ENCODE measurements at regions not wholly inside any gene's neighbourhood (a gene's known extent, or its start where the extent isn't known, plus 50 kb on each side); places are given as distances from the start of the nearest gene placed in this dataset.

DNA sequence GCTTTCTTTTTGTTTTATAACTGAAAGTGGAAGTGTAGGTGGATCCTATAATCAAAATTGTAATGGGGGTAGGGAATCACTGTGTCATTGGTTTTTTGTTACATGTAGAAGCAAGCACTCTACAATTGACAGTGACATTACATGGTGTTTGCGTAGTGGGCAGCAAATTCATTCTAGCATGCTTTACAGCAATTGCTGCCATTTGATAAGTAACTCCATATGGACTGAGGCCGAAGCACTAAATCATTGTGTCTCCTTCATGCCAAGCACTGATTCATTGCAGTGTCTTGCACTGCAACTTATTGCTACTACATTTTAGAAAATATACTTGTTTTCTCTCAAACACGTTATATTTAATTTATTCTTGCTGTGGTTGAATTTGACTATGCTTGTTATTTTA, 933.9 kb downstream of the NSUN3 start:
- TF ChIP-seq EZH2 (IDR thresholded peaks at IDR 0.05; ENCODE audit: borderline replicate concordance, insufficient read depth, low read depth, low read length, poor library complexity, severe bottlenecking) = no peak
- TF ChIP-seq, protein P1, sequence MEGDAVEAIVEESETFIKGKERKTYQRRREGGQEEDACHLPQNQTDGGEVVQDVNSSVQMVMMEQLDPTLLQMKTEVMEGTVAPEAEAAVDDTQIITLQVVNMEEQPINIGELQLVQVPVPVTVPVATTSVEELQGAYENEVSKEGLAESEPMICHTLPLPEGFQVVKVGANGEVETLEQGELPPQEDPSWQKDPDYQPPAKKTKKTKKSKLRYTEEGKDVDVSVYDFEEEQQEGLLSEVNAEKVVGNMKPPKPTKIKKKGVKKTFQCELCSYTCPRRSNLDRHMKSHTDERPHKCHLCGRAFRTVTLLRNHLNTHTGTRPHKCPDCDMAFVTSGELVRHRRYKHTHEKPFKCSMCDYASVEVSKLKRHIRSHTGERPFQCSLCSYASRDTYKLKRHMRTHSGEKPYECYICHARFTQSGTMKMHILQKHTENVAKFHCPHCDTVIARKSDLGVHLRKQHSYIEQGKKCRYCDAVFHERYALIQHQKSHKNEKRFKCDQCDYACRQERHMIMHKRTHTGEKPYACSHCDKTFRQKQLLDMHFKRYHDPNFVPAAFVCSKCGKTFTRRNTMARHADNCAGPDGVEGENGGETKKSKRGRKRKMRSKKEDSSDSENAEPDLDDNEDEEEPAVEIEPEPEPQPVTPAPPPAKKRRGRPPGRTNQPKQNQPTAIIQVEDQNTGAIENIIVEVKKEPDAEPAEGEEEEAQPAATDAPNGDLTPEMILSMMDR (IDR thresholded peaks at IDR 0.05) = no peak

Measured in B cell (primary cell).